ENCODE measurements at regions not wholly inside any gene's neighbourhood (a gene's known extent, or its start where the extent isn't known, plus 50 kb on each side); places are given as distances from the start of the nearest gene placed in this dataset.

GRCh38 chr2:84197901-84198300 lies 261.2 kb downstream of the SUCLG1 start:
- TF ChIP-seq ZIC2 (tag by site-specific recombination; IDR thresholded peaks at IDR 0.05) (no peak), ZBTB26 (tag by site-specific recombination; optimal IDR thresholded peaks at IDR 0.05) (no peak), KLF9 (tag by site-specific recombination; IDR thresholded peaks at IDR 0.05; ENCODE audit: low read depth) (no peak), ZNF830 (tag by site-specific recombination; IDR thresholded peaks at IDR 0.05; ENCODE audit: low read depth) (no peak), ZFHX2 (tag by site-specific recombination; conservative IDR thresholded peaks at IDR 0.05) (no peak), YY1 (tag by site-specific recombination; IDR thresholded peaks at IDR 0.05) (no peak), CTCF (tag by site-specific recombination; IDR thresholded peaks at IDR 0.05) (no peak), ZNF292 (tag by site-specific recombination; IDR thresholded peaks at IDR 0.05; ENCODE audit: borderline replicate concordance, low read depth) (no peak), ZNF792 (tag by site-specific recombination; IDR thresholded peaks at IDR 0.05) (no peak), ZNF423 (tag by site-specific recombination; IDR thresholded peaks at IDR 0.05) (no peak), ZNF26 (tag by site-specific recombination; IDR thresholded peaks at IDR 0.05) (no peak), SETDB1 (IDR thresholded peaks at IDR 0.05; ENCODE audit: insufficient read length, low read length) (no peak), ZNF362 (tag by site-specific recombination; IDR thresholded peaks at IDR 0.05) (no peak)

All from HEK293 (cell line).